Liver (tissue), 3 donors: ENCODE measurements at regions not wholly inside any gene's neighbourhood (a gene's known extent, or its start where the extent isn't known, plus 50 kb on each side); places are given as distances from the start of the nearest gene placed in this dataset.

Source experiments
- CTCF ChIP-seq: fragments of 150-350 bp; IDR thresholded peaks from 2 replicates; pipeline ENCODE4 v1.5.1; 2017; ENCODE audit warnings: improper control_type of control experiment, low read depth, low read length; ENCODE audit not compliant: missing input control
- GABPA ChIP-seq, 2 donors: IDR thresholded peaks in 1 of 2; conservative IDR thresholded peaks in 1 of 2; 2 replicates each; pipeline ENCODE4 v1.6.1; 2016; ENCODE audit warnings: antibody characterized with exemption in 2 of 2, mild to moderate bottlenecking in 1 of 2, moderate library complexity in 1 of 2
- HNF4A ChIP-seq, 2 donors: conservative IDR thresholded peaks; 2 replicates each; pipeline ENCODE4 v1.6.1; 2016; ENCODE audit warnings: antibody characterized with exemption in 2 of 2, mild to moderate bottlenecking in 2 of 2
- HNF4G ChIP-seq: IDR thresholded peaks from 2 replicates; pipeline ENCODE4 v1.6.1; 2016; ENCODE audit warnings: antibody characterized with exemption
- JUND ChIP-seq, 2 donors: IDR thresholded peaks; 2 replicates each; pipeline ENCODE4 v1.6.1; 2016; ENCODE audit warnings: antibody characterized with exemption in 2 of 2
- SP1 ChIP-seq: IDR thresholded peaks from 2 replicates; pipeline ENCODE4 v1.6.1; 2018; ENCODE audit warnings: antibody characterized with exemption, mild to moderate bottlenecking
- TAF1 ChIP-seq: conservative IDR thresholded peaks from 2 replicates; pipeline ENCODE4 v1.6.1; 2016; ENCODE audit warnings: antibody characterized with exemption, mild to moderate bottlenecking
- YY1 ChIP-seq: IDR thresholded peaks from 2 replicates; pipeline ENCODE4 v1.6.1; 2016; ENCODE audit warnings: antibody characterized with exemption, mild to moderate bottlenecking
- TF ChIP-seq, protein P1 (sequence below): IDR thresholded peaks from 2 replicates; pipeline ENCODE4 v1.6.1; 2016; ENCODE audit warnings: antibody characterized with exemption
- TF ChIP-seq, protein P2 (sequence below): IDR thresholded peaks from 2 replicates; pipeline ENCODE4 v1.6.1; 2016; ENCODE audit warnings: antibody characterized with exemption
- donor health status: healthy.
- donor health status: healthy.

DNA sequence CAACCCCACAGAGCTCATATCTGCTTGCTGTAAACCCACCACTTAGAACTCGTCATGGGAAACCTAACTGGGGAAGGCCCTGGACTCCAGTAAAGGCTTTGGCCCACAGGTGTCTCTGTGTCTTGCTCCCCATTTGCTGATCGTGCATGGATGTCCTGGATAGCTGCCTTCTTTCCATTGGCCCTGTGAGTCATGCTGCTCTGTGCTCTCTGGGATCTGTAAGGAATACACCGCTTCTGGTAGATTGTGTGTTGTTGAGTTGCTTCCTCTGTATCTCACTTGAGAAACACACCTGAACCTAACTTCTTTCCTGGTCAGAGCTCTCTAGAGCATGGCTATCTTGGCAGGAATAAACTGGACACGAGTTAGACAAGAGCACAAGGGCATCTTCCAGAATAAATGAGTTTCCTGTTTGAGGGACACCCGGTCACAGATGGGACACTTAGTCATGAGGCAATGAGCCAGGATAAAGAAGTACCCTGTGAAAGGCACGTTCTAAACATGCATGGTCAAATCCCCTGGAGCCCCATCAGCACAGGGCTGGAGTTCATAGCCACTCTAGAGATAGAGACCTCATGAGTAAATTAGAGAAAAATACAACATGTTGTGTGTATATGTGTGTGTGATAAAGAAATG is 99.6 kb upstream of the TMEM170B start:
- TF ChIP-seq YY1 (no peak), GABPA (IDR thresholded peaks at IDR 0.05 in 1 of 2, conservative IDR thresholded peaks at IDR 0.05 in 1 of 2) (no peak), CTCF (no peak), TAF1 (no peak), JUND (IDR thresholded peaks at IDR 0.05) (no peak), SP1 (no peak), HNF4A (conservative IDR thresholded peaks at IDR 0.05) (no peak), HNF4G (no peak)
- TF ChIP-seq, protein P1, sequence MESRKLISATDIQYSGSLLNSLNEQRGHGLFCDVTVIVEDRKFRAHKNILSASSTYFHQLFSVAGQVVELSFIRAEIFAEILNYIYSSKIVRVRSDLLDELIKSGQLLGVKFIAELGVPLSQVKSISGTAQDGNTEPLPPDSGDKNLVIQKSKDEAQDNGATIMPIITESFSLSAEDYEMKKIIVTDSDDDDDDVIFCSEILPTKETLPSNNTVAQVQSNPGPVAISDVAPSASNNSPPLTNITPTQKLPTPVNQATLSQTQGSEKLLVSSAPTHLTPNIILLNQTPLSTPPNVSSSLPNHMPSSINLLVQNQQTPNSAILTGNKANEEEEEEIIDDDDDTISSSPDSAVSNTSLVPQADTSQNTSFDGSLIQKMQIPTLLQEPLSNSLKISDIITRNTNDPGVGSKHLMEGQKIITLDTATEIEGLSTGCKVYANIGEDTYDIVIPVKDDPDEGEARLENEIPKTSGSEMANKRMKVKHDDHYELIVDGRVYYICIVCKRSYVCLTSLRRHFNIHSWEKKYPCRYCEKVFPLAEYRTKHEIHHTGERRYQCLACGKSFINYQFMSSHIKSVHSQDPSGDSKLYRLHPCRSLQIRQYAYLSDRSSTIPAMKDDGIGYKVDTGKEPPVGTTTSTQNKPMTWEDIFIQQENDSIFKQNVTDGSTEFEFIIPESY, result no peak
- TF ChIP-seq, protein P2, sequence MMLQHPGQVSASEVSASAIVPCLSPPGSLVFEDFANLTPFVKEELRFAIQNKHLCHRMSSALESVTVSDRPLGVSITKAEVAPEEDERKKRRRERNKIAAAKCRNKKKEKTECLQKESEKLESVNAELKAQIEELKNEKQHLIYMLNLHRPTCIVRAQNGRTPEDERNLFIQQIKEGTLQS, result no peak
